HCT116 (cell line): ENCODE measurements at regions not wholly inside any gene's neighbourhood (a gene's known extent, or its start where the extent isn't known, plus 50 kb on each side); places are given as distances from the start of the nearest gene placed in this dataset.

Source experiments
- ATF3 ChIP-seq: IDR thresholded peaks from 2 replicates; pipeline ENCODE4 v1.6.1; 2012
- CTCF ChIP-seq, 3 experiments: fragments of 200-600 bp in 1 of 3; sonication (generic) in 1 of 3; IDR thresholded peaks in 2 of 3; conservative IDR thresholded peaks in 1 of 3; 2 replicates each; pipeline ENCODE4 v1.5.1; 2012 to 2017; ENCODE audit warnings: low read depth in 2 of 3, low read length in 2 of 3, antibody characterized with exemption in 1 of 3, borderline replicate concordance in 1 of 3, control low read depth in 1 of 3, mild to moderate bottlenecking in 1 of 3, mixed read lengths in 1 of 3, mixed run types in 1 of 3, moderate library complexity in 1 of 3; ENCODE audit not compliant: insufficient read depth in 1 of 3
- EGR1 ChIP-seq: IDR thresholded peaks from 2 replicates; pipeline ENCODE4 v1.6.1; 2012; ENCODE audit warnings: low read depth
- ELF1 ChIP-seq: IDR thresholded peaks from 2 replicates; pipeline ENCODE4 v1.6.1; 2012; ENCODE audit warnings: low read depth, borderline replicate concordance
- EZH2 ChIP-seq: fragments of 200-600 bp; sonication (generic); IDR thresholded peaks from 2 replicates; pipeline ENCODE4 v1.6.1; 2017; ENCODE audit warnings: antibody characterized with exemption, mixed run types
- FOSL1 ChIP-seq: IDR thresholded peaks from 2 replicates; pipeline ENCODE4 v1.6.1; 2012; ENCODE audit warnings: low read depth
- JUND ChIP-seq: IDR thresholded peaks from 2 replicates; pipeline ENCODE4 v1.6.1; 2012
- MAX ChIP-seq: IDR thresholded peaks from 2 replicates; pipeline ENCODE4 v1.6.1; 2012
- POLR2A ChIP-seq: IDR thresholded peaks from 2 replicates; pipeline ENCODE4 v1.7.0; 2011; ENCODE audit warnings: borderline replicate concordance; ENCODE audit not compliant: insufficient read depth, insufficient read length; ENCODE audit errors: extremely low read depth
- POLR2AphosphoS5 ChIP-seq: IDR thresholded peaks from 2 replicates; pipeline ENCODE4 v1.6.1; 2011; ENCODE audit warnings: mild to moderate bottlenecking, low read depth, low read length, moderate library complexity
- REST ChIP-seq: IDR thresholded peaks from 2 replicates; pipeline ENCODE4 v1.6.1; 2012; ENCODE audit warnings: low read depth
- YY1 ChIP-seq: IDR thresholded peaks from 2 replicates; pipeline ENCODE4 v1.6.1; 2011; ENCODE audit warnings: low read length, low read depth, moderate library complexity, mild to moderate bottlenecking; ENCODE audit not compliant: insufficient replicate concordance; ENCODE audit errors: extremely low read depth
- ZFX ChIP-seq: fragments of 450-650 bp; IDR thresholded peaks from 2 replicates; pipeline ENCODE4 v1.6.1; 2017

- TF ChIP-seq CTCF (IDR thresholded peaks at IDR 0.05 in 2 of 3, conservative IDR thresholded peaks at IDR 0.05 in 1 of 3; ENCODE audit: borderline replicate concordance in 1 of 3, insufficient read depth in 1 of 3, low read depth in 2 of 3, low read length in 2 of 3) (no peak), EZH2 (no peak), POLR2A (no peak), ATF3 (no peak), ZFX (no peak), FOSL1 (no peak), POLR2AphosphoS5 (no peak), REST (no peak), MAX (no peak), EGR1 (no peak), ELF1 (no peak), YY1 (no peak), JUND (no peak)
These were observed 617.5 kb upstream of the CCDC54 start for GRCh38 chr3:106759731-106760130.
